ENCODE measurements at regions not wholly inside any gene's neighbourhood (a gene's known extent, or its start where the extent isn't known, plus 50 kb on each side); places are given as distances from the start of the nearest gene placed in this dataset.

DNA sequence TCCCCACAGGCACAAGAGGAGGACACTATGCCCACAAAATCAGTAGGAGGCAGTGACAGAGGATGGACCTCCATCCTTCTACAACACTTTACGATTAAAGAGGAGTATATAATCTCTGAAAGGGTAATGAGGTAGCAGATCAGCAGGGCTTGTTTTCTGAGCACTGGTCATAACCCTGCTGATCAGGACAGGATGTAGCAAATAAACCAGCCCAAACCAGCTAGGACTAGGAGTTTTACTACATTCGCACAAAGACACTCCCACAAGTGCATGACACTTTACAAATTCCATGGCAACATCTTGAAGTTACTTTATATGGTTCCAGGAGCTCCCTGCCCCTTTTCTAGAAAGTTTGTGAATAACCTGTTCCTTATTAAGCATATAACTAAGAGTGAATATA, 73.3 kb upstream of the CHD6 start:
- Histone ChIP-seq H3K23ac (ENCODE audit: insufficient read length) (no peak overlapping the region), H3K9me3 (ENCODE audit: insufficient read depth in 2 of 2, low read depth in 1 of 2, low read length in 1 of 2) (no peaks in the 10 kb centered on the region), H3K18ac (ENCODE audit: extremely low read depth, low read length) (no peak overlapping the region), H4K91ac (replicated peaks; ENCODE audit: insufficient read length, low read length) (no peak overlapping the region), H2BK12ac (ENCODE audit: low read depth, low read length) (no peak overlapping the region), H3K56ac (replicated peaks; ENCODE audit: insufficient read length, low read depth, low read length) (no peak overlapping the region), H3K27ac (ENCODE audit: low read depth, low read length) (no peak overlapping the region), H2AFZ (ENCODE audit: low read length) (no peak overlapping the region), H3K4me1 (replicated peaks in 1 of 4; ENCODE audit: control insufficient read depth in 3 of 4, insufficient read depth in 4 of 4, low read length in 3 of 4) (peaks cover 0 to 6% (median 1%) of the 10 kb centered on the region in 4 experiments; a peak in 1 of 7 replicates), H4K20me1 (replicated peaks in 1 of 2; ENCODE audit: control insufficient read depth in 1 of 2, insufficient read depth in 2 of 2, low read length in 2 of 2) (no peaks in the 10 kb centered on the region), H2AK5ac (ENCODE audit: low read depth, low read length) (no peak overlapping the region), H2BK5ac (ENCODE audit: low read depth, low read length) (no peak overlapping the region), H3K23me2 (ENCODE audit: low read depth, low read length) (peaks cover 3% of the 10 kb centered on the region; the same call in 1 of the 2 replicates), H3K4ac (replicated peaks; ENCODE audit: insufficient read length, low read depth, low read length) (no peak overlapping the region), H3K36me3 (ENCODE audit: control insufficient read depth in 2 of 4, insufficient read depth in 4 of 4, low read length in 3 of 4) (no peaks in the 10 kb centered on the region), H3K79me2 (ENCODE audit: control insufficient read depth in 1 of 2, insufficient read depth in 2 of 2, low read length in 2 of 2) (no peaks in the 10 kb centered on the region), H3K9ac (replicated peaks in 1 of 4; ENCODE audit: extremely low read depth in 1 of 4, low read depth in 3 of 4, low read length in 3 of 4) (no peak overlapping the region), H2BK20ac (ENCODE audit: low read length) (no peak overlapping the region), H4K8ac (ENCODE audit: extremely low read depth, insufficient read depth, low read length) (no peak overlapping the region), H3K14ac (ENCODE audit: insufficient read length) (no peak overlapping the region), H3K4me3 (ENCODE audit: extremely low read depth in 1 of 4, insufficient read depth in 2 of 4, low read depth in 3 of 4, low read length in 4 of 4) (no peak overlapping the region), H4K5ac (ENCODE audit: insufficient read length, low read depth, low read length) (no peak overlapping the region), H2BK120ac (replicated peaks; ENCODE audit: low read depth, low read length) (no peak overlapping the region), H2BK15ac (ENCODE audit: low read length) (no peak overlapping the region), H3K79me1 (ENCODE audit: low read depth, low read length) (no peaks in the 10 kb centered on the region), H3K27me3 (replicated peaks in 1 of 4; ENCODE audit: control insufficient read depth in 3 of 4, extremely low read depth in 1 of 4, insufficient read depth in 3 of 4, low read length in 3 of 4) (no peaks in the 10 kb centered on the region), H3K4me2 (ENCODE audit: insufficient read depth in 1 of 2, low read depth in 2 of 2, low read length in 2 of 2) (no peak overlapping the region)
- DNase-seq (ENCODE audit: low read depth in 1 of 2, low spot score in 2 of 2): no peak
- FAIRE-seq: no peak
- ChIA-PET CTCF (ENCODE audit: partially characterized antibody) (interaction anchor here (0.6 to 1.2 kb wide), 3 partner anchors 9 to 32 kb away, joined by 3 read pairs; no protein-coding TSS in a partner anchor), POLR2A (ENCODE audit: partially characterized antibody) (no interaction called here)
- WGBS, 2 experiments (ENCODE audit: extremely low coverage in 1 of 2, insufficient coverage in 1 of 2, insufficient read length in 1 of 2, insufficient replicate concordance in 2 of 2, low coverage in 1 of 2, low lambda C conversion rate in 2 of 2, missing lambda C conversion rate in 1 of 2): 93% methylated on average over 2 of the region's 2 CpGs; no CpG with 5 or more reads in 1 of the 2 experiments
- TF ChIP-seq EZH2 (IDR thresholded peaks at IDR 0.05; ENCODE audit: low read depth, low read length, severe bottlenecking) (no peak), TEAD4 (IDR thresholded peaks at IDR 0.05; ENCODE audit: low read depth, low read length) (no peak), MAFK (IDR thresholded peaks at IDR 0.05; ENCODE audit: low read depth, low read length) (no peak), CEBPB (IDR thresholded peaks at IDR 0.05; ENCODE audit: low read depth, low read length) (no peak), RAD21 (IDR thresholded peaks at IDR 0.05 in 1 of 2, conservative IDR thresholded peaks at IDR 0.05 in 1 of 2; ENCODE audit: low read depth in 2 of 2, low read length in 2 of 2) (no peak), ZNF274 (IDR thresholded peaks at IDR 0.05; ENCODE audit: borderline replicate concordance, extremely low read depth, low read length) (no peak), GABPA (IDR thresholded peaks at IDR 0.05; ENCODE audit: borderline replicate concordance, insufficient read depth, low read length) (no peak), BACH1 (IDR thresholded peaks at IDR 0.05; ENCODE audit: low read length) (no peak), HDAC2 (IDR thresholded peaks at IDR 0.05; ENCODE audit: borderline replicate concordance in 1 of 2, low read depth in 2 of 2, low read length in 2 of 2) (no peak), RXRA (IDR thresholded peaks at IDR 0.05; ENCODE audit: insufficient read depth, low read depth, low read length) (no peak)
- TF ChIP-seq, protein P1, sequence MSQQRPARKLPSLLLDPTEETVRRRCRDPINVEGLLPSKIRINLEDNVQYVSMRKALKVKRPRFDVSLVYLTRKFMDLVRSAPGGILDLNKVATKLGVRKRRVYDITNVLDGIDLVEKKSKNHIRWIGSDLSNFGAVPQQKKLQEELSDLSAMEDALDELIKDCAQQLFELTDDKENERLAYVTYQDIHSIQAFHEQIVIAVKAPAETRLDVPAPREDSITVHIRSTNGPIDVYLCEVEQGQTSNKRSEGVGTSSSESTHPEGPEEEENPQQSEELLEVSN (IDR thresholded peaks at IDR 0.05): no peak
- TF ChIP-seq, protein P2, sequence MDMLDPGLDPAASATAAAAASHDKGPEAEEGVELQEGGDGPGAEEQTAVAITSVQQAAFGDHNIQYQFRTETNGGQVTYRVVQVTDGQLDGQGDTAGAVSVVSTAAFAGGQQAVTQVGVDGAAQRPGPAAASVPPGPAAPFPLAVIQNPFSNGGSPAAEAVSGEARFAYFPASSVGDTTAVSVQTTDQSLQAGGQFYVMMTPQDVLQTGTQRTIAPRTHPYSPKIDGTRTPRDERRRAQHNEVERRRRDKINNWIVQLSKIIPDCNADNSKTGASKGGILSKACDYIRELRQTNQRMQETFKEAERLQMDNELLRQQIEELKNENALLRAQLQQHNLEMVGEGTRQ (IDR thresholded peaks at IDR 0.05; ENCODE audit: low read length): no peak

Data from H1 (cell line).